ENCODE measurements at regions not wholly inside any gene's neighbourhood (a gene's known extent, or its start where the extent isn't known, plus 50 kb on each side); places are given as distances from the start of the nearest gene placed in this dataset.

- no peak overlapping the region for H3K4me3 ChIP-seq (ENCODE audit: low read length)
- TF ChIP-seq CTCF (conservative IDR thresholded peaks at IDR 0.05; ENCODE audit: low read depth, low read length) = no peak
- DNase-seq (ENCODE audit: low read depth) = no peak
Measured at GRCh38 chr12:85527192-85527591, 247.2 kb downstream of the ALX1 start.

GRCh38 chr12:85529896-85530295, 249.9 kb downstream of the ALX1 start:
- no peak overlapping the region for H3K4me3 ChIP-seq (ENCODE audit: low read length)
- TF ChIP-seq CTCF (conservative IDR thresholded peaks at IDR 0.05; ENCODE audit: low read depth, low read length) = no peak
- DNase-seq (ENCODE audit: low read depth) = no peak

GRCh38 chr12:85530456-85530855, 250.4 kb downstream of the ALX1 start:
- no peak for DNase-seq (ENCODE audit: low read depth)
- TF ChIP-seq CTCF (conservative IDR thresholded peaks at IDR 0.05; ENCODE audit: low read depth, low read length) = no peak
- no peak overlapping the region for H3K4me3 ChIP-seq (ENCODE audit: low read length)

GRCh38 chr12:85531341-85531740, 251.3 kb downstream of the ALX1 start:
- no peak for DNase-seq (ENCODE audit: low read depth)
- H3K4me3 ChIP-seq (ENCODE audit: low read length) = no peak overlapping the region
- TF ChIP-seq CTCF (conservative IDR thresholded peaks at IDR 0.05; ENCODE audit: low read depth, low read length) = no peak

GRCh38 chr12:85549640-85550039, 269.6 kb downstream of the ALX1 start:
- H3K4me3 ChIP-seq (ENCODE audit: low read length) = no peak overlapping the region
- DNase-seq (ENCODE audit: low read depth) = no peak
- TF ChIP-seq CTCF (conservative IDR thresholded peaks at IDR 0.05; ENCODE audit: low read depth, low read length) = no peak

GRCh38 chr12:85550924-85551323, 270.9 kb downstream of the ALX1 start:
- no peak for DNase-seq (ENCODE audit: low read depth)
- no peak overlapping the region for H3K4me3 ChIP-seq (ENCODE audit: low read length)
- no peak for TF ChIP-seq CTCF (conservative IDR thresholded peaks at IDR 0.05; ENCODE audit: low read depth, low read length)

- no peak for DNase-seq (ENCODE audit: low read depth)
- no peak for TF ChIP-seq CTCF (conservative IDR thresholded peaks at IDR 0.05; ENCODE audit: low read depth, low read length)
- no peak overlapping the region for H3K4me3 ChIP-seq (ENCODE audit: low read length)
Measured at GRCh38 chr12:85552461-85552860, 272.4 kb downstream of the ALX1 start.

Measured in retinal pigment epithelial cell (primary cell).